GM21576 (cell line): ENCODE measurements at regions not wholly inside any gene's neighbourhood (a gene's known extent, or its start where the extent isn't known, plus 50 kb on each side); places are given as distances from the start of the nearest gene placed in this dataset.
A peak's percentile ranks its signal among the peaks of the same experiment; 100 is the strongest.
"Not testable (repeated sequence)": the region's sequence is repeated elsewhere in the genome, so short reads cannot be mapped to it uniquely, and the experiment has no call there.

Experiments
- ATAC-seq: cut with Tn5 transposase; IDR thresholded peaks from one replicate; pipeline ENCODE4 v1.9.1; 2021; ENCODE audit warnings: mild to moderate bottlenecking, moderate library complexity; ENCODE audit not compliant: unreplicated experiment

DNA sequence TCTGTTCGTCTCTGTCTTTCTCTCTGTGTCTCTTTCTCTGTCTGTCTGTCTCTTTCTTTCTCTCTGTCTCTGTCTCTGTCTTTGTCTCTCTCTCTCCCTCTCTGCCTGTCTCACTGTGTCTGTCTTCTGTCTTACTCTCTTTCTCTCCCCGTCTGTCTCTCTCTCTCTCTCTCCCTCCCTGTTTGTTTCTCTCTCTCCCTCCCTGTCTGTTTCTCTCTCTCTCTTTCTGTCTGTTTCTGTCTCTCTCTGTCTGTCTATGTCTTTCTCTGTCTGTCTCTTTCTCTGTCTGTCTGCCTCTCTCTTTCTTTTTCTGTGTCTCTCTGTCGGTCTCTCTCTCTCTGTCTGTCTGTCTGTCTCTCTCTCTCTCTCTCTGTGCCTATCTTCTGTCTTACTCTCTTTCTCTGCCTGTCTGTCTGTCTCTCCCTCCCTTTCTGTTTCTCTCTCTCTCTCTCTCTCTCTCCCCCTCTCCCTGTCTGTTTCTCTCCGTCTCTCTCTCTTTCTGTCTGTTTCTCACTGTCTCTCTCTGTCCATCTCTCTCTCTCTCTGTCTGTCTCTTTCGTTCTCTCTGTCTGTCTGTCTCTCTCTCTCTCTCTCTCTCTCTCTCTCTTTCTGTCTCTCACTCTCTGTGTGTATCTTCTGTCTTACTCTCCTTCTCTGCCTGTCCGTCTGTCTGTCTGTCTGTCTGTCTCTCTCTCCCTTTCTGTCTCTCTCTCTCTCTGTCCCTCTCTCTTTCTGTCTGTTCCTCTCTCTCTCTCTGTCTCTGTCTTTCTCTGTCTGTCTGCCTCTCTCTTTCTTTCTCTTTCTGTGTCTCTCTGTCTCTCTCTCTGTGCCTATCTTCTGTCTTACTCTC, 2065.9 kb upstream of the TPTE start:
- ATAC-seq, result not testable (repeated sequence)

DNA sequence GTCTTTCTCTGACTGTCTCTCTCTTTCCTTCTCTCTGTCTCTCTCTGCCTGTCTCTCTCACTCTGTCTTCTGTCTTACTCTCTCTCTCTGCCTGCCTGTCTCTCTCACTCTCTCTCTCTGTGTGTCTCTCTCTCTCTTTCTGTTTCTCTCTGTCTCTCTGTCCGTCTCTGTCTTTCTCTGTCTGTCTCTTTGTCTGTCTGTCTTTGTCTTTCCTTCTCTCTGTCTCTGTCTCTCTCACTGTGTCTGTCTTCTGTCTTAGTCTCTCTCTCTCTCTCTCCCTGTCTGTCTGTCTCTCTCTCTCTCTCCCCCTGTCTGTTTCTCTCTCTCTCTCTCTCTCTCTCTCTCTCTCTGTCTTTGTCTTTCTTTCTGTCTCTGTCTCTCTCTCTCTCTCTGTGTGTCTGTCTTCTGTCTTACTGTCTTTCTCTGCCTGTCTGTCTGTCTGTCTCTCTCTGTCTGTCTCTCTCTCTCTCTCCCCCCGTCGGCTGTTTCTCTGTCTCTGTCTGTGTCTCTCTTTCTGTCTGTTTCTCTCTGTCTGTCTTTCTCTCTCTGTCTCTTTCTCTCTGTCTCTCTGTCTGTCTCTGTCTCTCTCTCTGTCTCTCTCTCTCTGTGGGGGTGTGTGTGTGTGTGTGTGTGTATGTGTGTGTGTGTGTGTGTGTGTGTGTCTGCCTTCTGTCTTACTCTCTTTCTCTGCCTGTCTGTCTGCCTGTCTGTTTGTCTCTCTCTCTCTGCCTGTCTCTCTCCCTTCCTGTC, 2056.8 kb upstream of the TPTE start:
- ATAC-seq, result peak; percentile 76

DNA sequence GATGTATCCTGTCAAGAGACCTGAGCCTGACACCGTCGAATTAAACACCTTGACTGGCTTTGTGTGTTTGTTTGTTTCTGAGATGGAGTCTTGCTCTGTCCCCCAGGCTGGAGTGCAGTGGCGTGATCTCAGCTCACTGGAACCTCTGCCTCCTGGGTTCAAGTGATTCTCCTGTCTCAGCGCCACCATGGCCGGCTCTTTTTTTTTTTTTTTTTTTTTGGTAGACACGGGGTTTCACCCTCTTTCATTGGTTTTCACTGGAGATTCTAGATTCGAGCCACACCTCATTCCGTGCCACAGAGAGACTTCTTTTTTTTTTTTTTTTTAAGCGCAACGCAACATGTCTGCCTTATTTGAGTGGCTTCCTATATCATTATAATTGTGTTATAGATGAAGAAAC, 2054.7 kb upstream of the TPTE start:
- ATAC-seq, result not testable (repeated sequence)
